CD4-positive, alpha-beta T cell treated with Interferon gamma for 1 hour (primary cell): ENCODE measurements at regions not wholly inside any gene's neighbourhood (a gene's known extent, or its start where the extent isn't known, plus 50 kb on each side); places are given as distances from the start of the nearest gene placed in this dataset.

Experiments used
- DNase-seq: peaks from one replicate; pipeline ENCODE4 v3.0.0-alpha.2; 2020

- no peak for DNase-seq
Observed at GRCh38 chr13:57918086-57918485, 286.5 kb downstream of the PCDH17 start.

- no peak for DNase-seq
Observed at GRCh38 chr13:57918913-57919312, 287.4 kb downstream of the PCDH17 start.

- DNase-seq: no peak
Observed at GRCh38 chr13:57925250-57925649, 293.7 kb downstream of the PCDH17 start.

- DNase-seq: no peak
Observed at GRCh38 chr13:57925751-57926150, 294.2 kb downstream of the PCDH17 start.

GRCh38 chr13:57932061-57932460 is 300.5 kb downstream of the PCDH17 start:
- no peak for DNase-seq

GRCh38 chr13:57933606-57934005 is 302.1 kb downstream of the PCDH17 start:
- no peak for DNase-seq

GRCh38 chr13:57935965-57936364 is 304.4 kb downstream of the PCDH17 start:
- no peak for DNase-seq

GRCh38 chr13:57946361-57946760 is 314.8 kb downstream of the PCDH17 start:
- no peak for DNase-seq

GRCh38 chr13:57948884-57949283 is 317.3 kb downstream of the PCDH17 start:
- no peak for DNase-seq

GRCh38 chr13:57969951-57970350 is 338.4 kb downstream of the PCDH17 start:
- DNase-seq: no peak

- no peak for DNase-seq
Observed at GRCh38 chr13:57970404-57970803, 338.9 kb downstream of the PCDH17 start.

GRCh38 chr13:57982782-57983181 is 351.2 kb downstream of the PCDH17 start:
- DNase-seq: no peak

- no peak for DNase-seq
Observed at GRCh38 chr13:57988276-57988675, 356.7 kb downstream of the PCDH17 start.

- no peak for DNase-seq
Observed at GRCh38 chr13:57991041-57991440, 359.5 kb downstream of the PCDH17 start.

GRCh38 chr13:57992416-57992815 is 360.9 kb downstream of the PCDH17 start:
- DNase-seq: no peak

- DNase-seq: no peak
Observed at GRCh38 chr13:57996717-57997116, 365.2 kb downstream of the PCDH17 start.

GRCh38 chr13:58004751-58005150 is 373.2 kb downstream of the PCDH17 start:
- DNase-seq: no peak

GRCh38 chr13:58018020-58018419 is 386.5 kb downstream of the PCDH17 start:
- DNase-seq: no peak

GRCh38 chr13:58018865-58019264 is 387.3 kb downstream of the PCDH17 start:
- DNase-seq: no peak

- no peak for DNase-seq
Observed at GRCh38 chr13:58024103-58024502, 392.6 kb downstream of the PCDH17 start.

GRCh38 chr13:58025821-58026220 is 394.3 kb downstream of the PCDH17 start:
- DNase-seq: no peak

- DNase-seq: no peak
Observed at GRCh38 chr13:58032676-58033460, 401.3 kb downstream of the PCDH17 start.

- DNase-seq: no peak
Observed at GRCh38 chr13:58043971-58044370, 412.4 kb downstream of the PCDH17 start.

GRCh38 chr13:58048670-58049069 is 417.1 kb downstream of the PCDH17 start:
- DNase-seq: no peak

GRCh38 chr13:58051396-58051795 is 419.9 kb downstream of the PCDH17 start:
- DNase-seq: no peak
